ENCODE measurements at regions not wholly inside any gene's neighbourhood (a gene's known extent, or its start where the extent isn't known, plus 50 kb on each side); places are given as distances from the start of the nearest gene placed in this dataset.

DNA sequence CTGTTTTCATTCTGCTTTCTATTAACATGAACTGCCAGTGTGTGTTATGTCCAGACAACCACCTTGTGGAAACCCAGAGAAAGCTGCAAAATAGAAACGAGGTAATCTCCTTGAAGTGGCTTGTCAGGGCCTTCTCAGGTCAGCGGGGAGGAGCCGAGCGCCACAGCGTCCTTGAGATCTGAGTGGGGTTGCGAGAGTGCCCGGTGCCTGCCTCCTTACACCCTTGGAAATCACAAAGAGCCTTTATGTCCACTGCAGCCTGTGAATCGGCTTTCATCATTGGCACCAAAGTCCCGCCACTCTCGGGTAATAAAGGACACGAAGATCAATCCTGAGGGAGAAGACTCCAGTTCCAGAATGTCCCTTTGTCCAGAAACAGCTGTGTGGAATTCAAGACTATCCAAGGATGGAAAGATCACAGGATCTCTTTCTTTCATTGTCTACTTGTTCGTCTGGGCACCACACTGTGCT is 135.2 kb downstream of the HRH4 start:
- TF ChIP-seq CTCF (IDR thresholded peaks at IDR 0.05) (no peak), EZH2 (IDR thresholded peaks at IDR 0.05; ENCODE audit: borderline replicate concordance, insufficient read depth, low read depth, low read length, poor library complexity, severe bottlenecking) (no peak)

All from B cell (primary cell).